Astrocyte of the spinal cord (primary cell): ENCODE measurements at regions not wholly inside any gene's neighbourhood (a gene's known extent, or its start where the extent isn't known, plus 50 kb on each side); places are given as distances from the start of the nearest gene placed in this dataset.

Source experiments
- DNase-seq: peaks from one replicate; pipeline ENCODE4 v3.0.0; 2011; ENCODE audit warnings: low read depth, low spot score
- H3K4me3 ChIP-seq: 2 replicates; pipeline ENCODE4 v1.5.1; 2011; ENCODE audit warnings: low read depth, mild to moderate bottlenecking, low read length, moderate library complexity
- CTCF ChIP-seq: IDR thresholded peaks from 2 replicates; pipeline ENCODE4 v1.5.1; 2012; ENCODE audit warnings: low read depth, mild to moderate bottlenecking, low read length, inconsistent platforms
- in situ Hi-C: cut with HindIII; loops from 2 replicates; pipeline ENCODE4 v1.10.0; 2017; ENCODE audit warnings: low sequenced_read_pairs

GRCh38 chr1:30632481-30632880 lies 90.9 kb downstream of the MATN1 start:
- TF ChIP-seq CTCF, result no peak
- H3K4me3 ChIP-seq, result no peak overlapping the region
- no peak for DNase-seq
- in situ Hi-C loops, result no loop called here

GRCh38 chr1:30631700-30632099 lies 91.7 kb downstream of the MATN1 start:
- H3K4me3 ChIP-seq, result no peak overlapping the region
- TF ChIP-seq CTCF, result no peak
- DNase-seq, result no peak
- in situ Hi-C loops, result no loop called here

GRCh38 chr1:30629501-30629900 lies 93.9 kb downstream of the MATN1 start:
- in situ Hi-C loops, result no loop called here

GRCh38 chr1:30627994-30628393 lies 95.4 kb downstream of the MATN1 start:
- H3K4me3 ChIP-seq, result no peak overlapping the region
- no peak for TF ChIP-seq CTCF
- no peak for DNase-seq
- in situ Hi-C loops, result no loop called here

More at GRCh38 chr1:30629501-30629900, 93.9 kb downstream of the MATN1 start:
- TF ChIP-seq CTCF, result no peak
- no peak for DNase-seq
- H3K4me3 ChIP-seq, result no peak overlapping the region

GRCh38 chr1:30627206-30627605 lies 96.2 kb downstream of the MATN1 start:
- in situ Hi-C loops, result no loop called here
- DNase-seq, result no peak
- TF ChIP-seq CTCF, result no peak
- no peak overlapping the region for H3K4me3 ChIP-seq

- DNase-seq, result no peak
- no peak overlapping the region for H3K4me3 ChIP-seq
- in situ Hi-C loops, result no loop called here
- no peak for TF ChIP-seq CTCF
Measured at GRCh38 chr1:30623431-30623830, 100.0 kb downstream of the MATN1 start.

- in situ Hi-C loops, result no loop called here
- H3K4me3 ChIP-seq, result no peak overlapping the region
- DNase-seq, result no peak
- TF ChIP-seq CTCF, result no peak
Measured at GRCh38 chr1:30619619-30620018, 103.8 kb downstream of the MATN1 start.
